NCI-H1436 (cell line): ENCODE measurements at regions not wholly inside any gene's neighbourhood (a gene's known extent, or its start where the extent isn't known, plus 50 kb on each side); places are given as distances from the start of the nearest gene placed in this dataset.

Experiments used
- DNase-seq: peaks from one replicate; lab custom pipeline; 2025; lab: John Stamatoyannopoulos, UW

DNA sequence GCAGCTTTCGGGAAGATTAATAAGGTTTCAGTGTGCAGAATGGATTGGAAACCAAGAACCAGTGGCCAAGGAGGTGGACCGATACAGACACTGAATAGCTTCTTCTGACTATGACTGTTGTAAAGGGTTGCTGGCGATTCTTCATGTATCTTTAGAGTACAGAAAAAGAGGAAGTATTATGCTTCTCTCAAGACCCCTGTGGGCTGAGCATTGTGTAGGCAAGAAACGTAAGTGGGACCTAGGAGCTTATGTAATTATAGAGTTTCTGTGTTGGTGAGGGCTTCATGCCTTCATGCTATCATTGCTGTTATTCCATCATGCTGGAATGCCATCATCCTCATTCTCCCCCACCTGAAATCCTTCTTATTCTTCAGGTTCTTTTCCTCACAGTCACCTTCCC lies 105.4 kb upstream of the AKIRIN2 start:
- no peak for DNase-seq

DNA sequence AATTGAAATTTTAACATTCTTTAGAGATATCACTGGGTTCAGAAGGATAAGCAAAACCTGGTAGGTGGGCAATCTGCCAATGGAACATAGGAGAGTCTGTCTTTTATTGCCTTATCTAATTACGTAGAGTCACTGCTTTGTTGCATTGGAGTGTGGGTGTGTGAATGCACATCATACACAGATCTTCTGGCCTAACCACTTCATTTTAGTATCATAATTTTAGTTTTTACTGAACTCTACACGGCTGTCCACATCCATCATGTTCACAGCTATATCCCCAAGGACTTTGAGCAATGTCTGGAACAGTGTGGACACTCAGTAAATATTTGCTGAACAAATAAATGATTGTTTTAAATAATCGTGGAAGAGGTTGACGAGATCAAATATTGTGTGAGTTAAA lies 104.6 kb upstream of the AKIRIN2 start:
- peak; percentile 34 for DNase-seq

DNA sequence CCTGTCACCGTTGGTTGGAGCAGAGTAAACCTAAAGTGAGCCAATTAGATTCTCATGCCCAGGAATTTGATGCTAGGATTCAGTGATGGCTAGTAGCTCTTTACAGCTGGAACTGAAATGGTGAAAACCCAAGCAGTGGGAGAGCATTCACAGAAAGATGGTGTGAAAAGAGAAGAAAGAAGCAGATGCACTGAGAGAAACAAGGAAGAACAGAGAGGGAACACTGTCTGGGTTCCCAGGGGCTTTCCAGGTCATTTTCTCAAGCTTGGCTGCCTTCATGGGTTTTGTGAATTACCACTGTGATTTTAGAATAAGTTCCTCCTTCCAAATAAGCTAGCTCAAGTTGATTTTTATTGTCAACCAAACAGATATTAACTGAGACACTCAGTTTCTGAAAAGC lies 104.1 kb upstream of the AKIRIN2 start:
- no peak for DNase-seq

DNA sequence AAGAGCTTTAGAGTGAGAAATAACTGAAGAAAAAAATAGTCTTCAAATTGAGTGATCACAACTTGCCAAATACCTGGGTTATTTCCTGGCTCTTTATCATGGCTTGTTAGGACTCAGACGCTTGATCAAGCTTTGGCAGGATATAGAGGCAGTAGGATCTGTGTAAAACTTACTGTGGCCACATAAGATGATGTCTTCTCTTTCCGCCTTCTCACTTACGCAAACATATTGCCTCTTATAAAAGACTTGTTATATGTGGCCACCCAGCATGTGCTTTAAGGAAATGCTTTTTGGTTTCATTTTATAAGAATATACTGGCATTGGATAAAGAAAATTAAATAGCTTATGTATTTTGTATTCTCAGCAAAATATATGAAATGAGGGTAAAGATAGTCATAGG lies 101.8 kb upstream of the AKIRIN2 start:
- DNase-seq = no peak

GRCh38 chr6:87799651-87800050 lies 97.6 kb upstream of the AKIRIN2 start:
- DNase-seq = no peak

GRCh38 chr6:87798393-87799278 lies 96.6 kb upstream of the AKIRIN2 start:
- no peak for DNase-seq

DNA sequence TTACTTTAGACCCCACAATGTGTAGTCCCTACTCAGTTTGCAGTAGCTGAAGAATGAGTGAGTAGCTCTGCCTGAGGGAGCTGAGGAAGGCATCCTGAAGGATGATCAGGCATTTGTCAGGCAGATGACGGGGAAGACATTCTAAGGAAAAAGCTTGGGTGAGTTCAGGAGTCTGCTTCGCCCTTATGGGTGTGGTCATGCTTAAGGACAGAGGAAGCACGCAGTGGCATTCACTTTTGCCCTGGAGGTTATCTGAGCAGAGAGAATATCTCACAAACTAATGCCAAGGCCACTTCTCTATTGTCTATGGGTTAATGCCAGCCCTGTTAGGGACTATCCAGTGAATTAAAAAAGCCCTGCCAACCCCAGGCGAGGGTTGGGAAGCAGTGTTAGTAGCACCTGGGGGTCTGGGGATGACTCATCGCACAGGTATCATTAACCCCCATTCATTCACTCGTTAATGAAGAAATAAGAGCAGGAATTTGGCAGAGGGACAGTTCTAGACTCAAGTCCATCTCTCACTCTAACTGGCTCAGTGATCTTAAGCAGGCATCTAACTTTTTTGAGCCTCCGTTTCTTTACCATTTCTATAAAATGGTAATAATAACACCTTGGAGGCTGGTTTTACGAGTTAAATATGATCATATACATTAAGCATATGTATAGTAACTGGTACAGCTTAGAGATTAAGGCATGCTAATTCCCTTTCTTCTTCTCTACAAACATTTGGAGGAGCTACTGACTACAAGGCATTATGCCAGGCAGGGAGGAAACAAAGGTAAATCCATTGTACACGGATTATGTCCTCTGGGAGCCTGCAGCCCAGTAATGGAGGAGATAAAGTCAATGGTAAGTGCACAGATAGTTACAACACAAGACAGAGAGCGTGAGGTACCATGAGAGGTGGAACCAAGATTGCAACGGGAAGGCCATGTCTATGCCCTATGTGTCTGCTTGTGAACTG lies 93.2 kb upstream of the AKIRIN2 start:
- DNase-seq = no peak

GRCh38 chr6:87793315-87793714 lies 91.3 kb upstream of the AKIRIN2 start:
- DNase-seq = no peak

GRCh38 chr6:87791982-87792381 lies 89.9 kb upstream of the AKIRIN2 start:
- no peak for DNase-seq

- no peak for DNase-seq
These were observed 89.5 kb upstream of the AKIRIN2 start for GRCh38 chr6:87791485-87791884.

DNA sequence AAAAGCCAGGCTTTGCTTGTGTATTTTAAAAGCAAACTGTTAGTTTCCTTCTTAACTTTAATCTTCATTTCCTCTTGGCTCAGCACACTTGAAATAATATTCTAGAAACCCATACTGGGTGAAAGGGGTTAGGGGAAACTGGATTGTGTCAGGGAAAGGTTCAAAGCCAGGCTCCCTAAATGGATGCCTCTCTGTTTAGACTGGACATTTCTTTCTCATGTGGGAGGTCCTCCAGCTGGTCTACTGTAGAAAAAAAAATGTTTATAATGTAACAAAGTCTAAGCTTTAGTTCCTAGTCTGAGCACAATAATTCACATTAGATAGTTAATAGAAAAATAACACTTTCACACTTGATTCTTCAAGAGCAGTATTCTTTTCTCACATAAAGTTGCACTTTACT lies 89.0 kb upstream of the AKIRIN2 start:
- DNase-seq = no peak

GRCh38 chr6:87789900-87790290 lies 87.9 kb upstream of the AKIRIN2 start:
- DNase-seq = no peak

- DNase-seq = no peak
These were observed 87.3 kb upstream of the AKIRIN2 start for GRCh38 chr6:87789198-87789899.

DNA sequence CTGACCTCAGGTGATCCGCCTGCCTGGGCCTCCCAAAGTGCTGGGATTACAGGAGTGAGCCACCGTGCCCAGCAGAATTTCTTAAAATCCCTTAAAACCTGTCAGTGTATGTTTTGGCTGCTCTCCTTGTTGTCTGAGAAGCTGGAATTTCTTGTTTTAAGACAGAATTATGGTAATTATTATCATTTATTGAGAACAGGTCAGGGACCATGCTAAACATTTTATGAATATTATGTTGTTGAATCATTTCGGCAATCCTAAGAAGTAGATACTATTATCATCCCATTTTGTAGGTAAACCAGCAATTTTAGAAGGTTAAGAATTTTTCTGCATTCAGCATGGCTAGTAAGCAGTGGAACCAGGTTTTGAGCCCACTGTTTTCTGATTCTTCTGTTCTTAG lies 86.1 kb upstream of the AKIRIN2 start:
- DNase-seq = no peak

- DNase-seq = no peak
These were observed 83.3 kb upstream of the AKIRIN2 start for GRCh38 chr6:87785229-87785862.

GRCh38 chr6:87784690-87785089 lies 82.7 kb upstream of the AKIRIN2 start:
- no peak for DNase-seq

DNA sequence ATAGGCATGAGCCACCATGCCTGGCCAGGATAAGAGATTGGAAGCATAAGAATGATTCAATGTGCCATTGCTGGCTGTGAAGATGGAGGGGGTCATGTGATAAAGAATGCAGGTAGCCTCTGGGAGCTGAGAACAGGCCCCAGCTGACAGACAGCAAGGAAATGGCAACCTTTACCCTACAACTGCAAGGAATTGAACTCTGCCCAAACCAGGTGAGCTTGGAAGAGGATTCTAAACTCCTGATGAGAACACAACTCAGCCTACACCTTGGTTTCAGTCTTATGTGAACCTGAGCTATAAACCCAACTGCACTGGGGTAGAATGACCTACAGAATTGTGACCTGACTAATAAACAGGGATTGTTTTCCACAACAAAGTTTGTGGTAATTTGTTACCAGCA lies 82.0 kb upstream of the AKIRIN2 start:
- no peak for DNase-seq

- no peak for DNase-seq
These were observed 77.5 kb upstream of the AKIRIN2 start for GRCh38 chr6:87779542-87779941.

GRCh38 chr6:87772597-87773530 lies 70.8 kb upstream of the AKIRIN2 start:
- no peak for DNase-seq

GRCh38 chr6:87767478-87767877 lies 65.4 kb upstream of the AKIRIN2 start:
- no peak for DNase-seq

DNA sequence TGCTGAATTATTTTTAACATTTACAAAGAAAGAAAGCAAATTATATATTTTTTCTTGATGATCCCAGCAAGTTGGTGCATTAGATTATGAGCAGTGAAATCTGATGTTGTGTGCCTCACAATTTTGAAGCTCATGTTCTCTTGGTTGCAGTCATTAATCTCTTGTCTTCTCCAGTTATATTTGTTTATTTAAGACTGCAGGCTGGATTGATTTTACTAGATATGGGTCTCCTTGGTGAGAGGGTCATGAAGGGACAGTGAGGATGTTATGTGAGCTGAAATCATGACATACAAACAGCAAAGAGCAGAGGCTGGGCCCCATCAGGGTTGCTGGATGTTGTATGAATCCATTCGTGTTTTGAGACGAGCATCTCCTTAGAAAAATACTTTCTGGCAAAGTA lies 64.2 kb upstream of the AKIRIN2 start:
- no peak for DNase-seq
